PC-9 (cell line): ENCODE measurements at regions not wholly inside any gene's neighbourhood (a gene's known extent, or its start where the extent isn't known, plus 50 kb on each side); places are given as distances from the start of the nearest gene placed in this dataset.

Source experiments
- CTCF ChIP-seq: fragments of 200-600 bp; sonication (generic); conservative IDR thresholded peaks from 2 replicates; pipeline ENCODE4 v1.6.1; 2017; ENCODE audit warnings: mixed run types, antibody characterized with exemption, mild to moderate bottlenecking, moderate library complexity
- EZH2 ChIP-seq: fragments of 200-600 bp; sonication (generic); IDR thresholded peaks from 2 replicates; pipeline ENCODE4 v1.8.0; 2017; ENCODE audit warnings: antibody characterized with exemption, low read depth

GRCh38 chr11:127274328-127274676 is 273.7 kb upstream of the KIRREL3 start:
- TF ChIP-seq CTCF (no peak), EZH2 (no peak)
